NT2/D1 (cell line): ENCODE measurements at regions not wholly inside any gene's neighbourhood (a gene's known extent, or its start where the extent isn't known, plus 50 kb on each side); places are given as distances from the start of the nearest gene placed in this dataset.

Source experiments
- SUZ12 ChIP-seq: IDR thresholded peaks from 2 replicates; pipeline ENCODE4 v1.6.1; 2011; ENCODE audit not compliant: insufficient read length, insufficient read depth; ENCODE audit errors: extremely low read depth
- YY1 ChIP-seq: IDR thresholded peaks from 2 replicates; pipeline ENCODE4 v1.6.1; 2011; ENCODE audit not compliant: insufficient read length, insufficient read depth
- ZNF274 ChIP-seq: IDR thresholded peaks from 2 replicates; pipeline ENCODE4 v1.6.1; 2011; ENCODE audit warnings: mild to moderate bottlenecking, low read depth, low read length

- TF ChIP-seq ZNF274 (no peak), YY1 (no peak), SUZ12 (no peak)
These were observed 1344.3 kb downstream of the TBC1D22A start for GRCh38 chr22:48106715-48107259.
